ACC112 (cell line): ENCODE measurements at regions not wholly inside any gene's neighbourhood (a gene's known extent, or its start where the extent isn't known, plus 50 kb on each side); places are given as distances from the start of the nearest gene placed in this dataset.

ENCODE experiments used
- H2AFZ ChIP-seq: fragments of 200-600 bp; sonication (generic); one replicate; pipeline ENCODE4 v1.6.0; 2017; ENCODE audit warnings: antibody characterized with exemption, low read length; ENCODE audit not compliant: unreplicated experiment
- H3K27ac ChIP-seq: fragments of 200-600 bp; sonication (generic); 2 replicates; pipeline ENCODE4 v1.5.1; 2014; ENCODE audit warnings: low read depth, mild to moderate bottlenecking, antibody characterized with exemption, low read length, moderate library complexity
- H3K27me3 ChIP-seq: fragments of 200-600 bp; sonication (generic); 2 replicates; pipeline ENCODE4 v1.6.1; 2014; ENCODE audit warnings: mild to moderate bottlenecking, antibody characterized with exemption, low read length, moderate library complexity, mixed read lengths; ENCODE audit not compliant: insufficient read depth
- H3K36me3 ChIP-seq: fragments of 200-600 bp; sonication (generic); 2 replicates; pipeline ENCODE4 v1.6.1; 2016; ENCODE audit warnings: mild to moderate bottlenecking, antibody characterized with exemption, low read length, moderate library complexity, mixed read lengths; ENCODE audit not compliant: insufficient read depth
- H3K4me1 ChIP-seq: fragments of 200-600 bp; sonication (generic); one replicate; pipeline ENCODE4 v1.6.1; 2016; ENCODE audit warnings: low read length, mixed read lengths; ENCODE audit not compliant: insufficient read depth, unreplicated experiment, control insufficient read depth
- H3K4me3 ChIP-seq: fragments of 200-600 bp; sonication (generic); 2 replicates; pipeline ENCODE4 v1.5.1; 2014; ENCODE audit warnings: mild to moderate bottlenecking, low read depth, low read length
- H3K79me2 ChIP-seq: fragments of 200-600 bp; sonication (generic); one replicate; pipeline ENCODE4 v1.6.0; 2016; ENCODE audit warnings: low read length; ENCODE audit not compliant: control insufficient read depth, unreplicated experiment, insufficient read depth

DNA sequence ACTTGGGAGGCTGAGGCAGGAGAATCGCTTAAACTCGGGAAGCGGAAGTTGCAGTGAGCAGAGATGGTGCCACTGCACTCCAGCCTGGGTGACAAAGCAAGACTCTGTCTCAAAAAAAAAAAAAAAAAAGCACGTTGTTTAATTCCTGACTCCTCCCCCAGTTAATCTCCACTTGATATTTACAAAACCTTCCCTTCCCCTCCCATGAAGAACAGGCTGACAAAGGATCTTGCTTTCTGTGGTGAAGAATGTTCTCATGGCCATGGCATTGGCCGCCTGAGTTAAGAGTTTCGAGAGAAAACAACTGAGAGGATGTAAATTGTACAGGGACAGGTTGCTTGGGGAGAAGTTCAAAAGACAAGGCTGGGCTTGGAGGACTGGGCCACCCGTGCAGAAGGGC, 168.2 kb upstream of the BCOR start:
- peaks cover 22% of the 10 kb centered on the region for H3K4me1 ChIP-seq
- H3K36me3 ChIP-seq, result no peaks in the 10 kb centered on the region
- no peaks in the 10 kb centered on the region for H3K79me2 ChIP-seq
- no peak overlapping the region for H3K4me3 ChIP-seq
- H3K27ac ChIP-seq, result no peak overlapping the region
- H2AFZ ChIP-seq, result no peak overlapping the region
- no peaks in the 10 kb centered on the region for H3K27me3 ChIP-seq

GRCh38 chrX:40263014-40263560, 165.3 kb upstream of the BCOR start:
- no peak overlapping the region for H3K4me3 ChIP-seq
- peak overlapping the region; percentile 79 for H3K27ac ChIP-seq
- H3K79me2 ChIP-seq, result no peaks in the 10 kb centered on the region
- no peaks in the 10 kb centered on the region for H3K36me3 ChIP-seq
- peaks cover 26% of the 10 kb centered on the region for H3K4me1 ChIP-seq
- H2AFZ ChIP-seq, result no peak overlapping the region
- H3K27me3 ChIP-seq, result no peaks in the 10 kb centered on the region

DNA sequence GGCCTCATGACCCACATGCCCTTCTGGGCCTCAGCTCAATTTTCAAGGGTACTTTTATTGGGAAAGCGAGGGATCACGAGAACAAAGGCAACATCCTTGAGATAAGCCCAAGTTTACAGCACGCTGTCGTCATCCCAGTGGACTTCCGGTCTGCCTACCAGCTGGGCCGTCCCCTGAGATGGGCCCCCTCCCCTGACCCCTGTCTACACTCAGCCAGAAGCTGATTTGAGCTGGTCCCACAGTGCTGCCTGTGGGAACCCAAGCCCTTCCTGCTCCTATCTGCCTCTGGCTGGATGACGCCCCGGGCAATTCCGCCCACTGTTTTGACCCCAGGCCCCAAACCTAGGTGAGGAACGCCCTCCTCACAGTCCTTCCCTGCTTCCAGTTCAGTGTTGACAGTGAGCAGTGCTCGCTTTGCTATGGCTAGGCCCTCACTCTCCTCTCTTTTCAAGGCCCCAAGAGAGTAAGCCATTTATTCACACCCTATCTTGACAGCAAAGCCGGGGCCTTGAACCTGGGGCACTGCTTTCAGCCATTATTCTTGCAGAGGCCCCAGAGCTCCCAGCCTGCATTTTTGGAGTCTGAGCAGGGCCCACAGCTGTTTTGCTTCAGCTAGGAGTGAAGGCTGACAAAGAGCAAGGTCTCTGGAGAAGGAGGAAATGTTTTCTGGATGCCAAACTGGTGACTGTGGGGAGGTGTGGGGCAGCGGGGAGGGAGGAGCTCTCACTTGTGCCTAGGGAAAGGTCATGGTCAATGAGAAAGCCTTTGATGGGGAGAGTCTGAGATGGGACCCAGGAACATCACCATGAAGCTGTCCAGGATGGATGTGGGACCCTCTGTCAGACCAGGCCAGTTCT, 164.6 kb upstream of the BCOR start:
- peak overlapping the region; percentile 79 for H3K27ac ChIP-seq
- H3K27me3 ChIP-seq, result no peaks in the 10 kb centered on the region
- no peak overlapping the region for H3K4me3 ChIP-seq
- H3K79me2 ChIP-seq, result no peaks in the 10 kb centered on the region
- peak overlapping the region; percentile 25 for H2AFZ ChIP-seq
- no peaks in the 10 kb centered on the region for H3K36me3 ChIP-seq
- peaks cover 24% of the 10 kb centered on the region for H3K4me1 ChIP-seq

GRCh38 chrX:40261833-40262156, 164.0 kb upstream of the BCOR start:
- H3K4me1 ChIP-seq, result peaks cover 24% of the 10 kb centered on the region
- H3K79me2 ChIP-seq, result no peaks in the 10 kb centered on the region
- peak overlapping the region; percentile 79 for H3K27ac ChIP-seq
- no peak overlapping the region for H3K4me3 ChIP-seq
- no peaks in the 10 kb centered on the region for H3K36me3 ChIP-seq
- no peak overlapping the region for H2AFZ ChIP-seq
- H3K27me3 ChIP-seq, result no peaks in the 10 kb centered on the region

DNA sequence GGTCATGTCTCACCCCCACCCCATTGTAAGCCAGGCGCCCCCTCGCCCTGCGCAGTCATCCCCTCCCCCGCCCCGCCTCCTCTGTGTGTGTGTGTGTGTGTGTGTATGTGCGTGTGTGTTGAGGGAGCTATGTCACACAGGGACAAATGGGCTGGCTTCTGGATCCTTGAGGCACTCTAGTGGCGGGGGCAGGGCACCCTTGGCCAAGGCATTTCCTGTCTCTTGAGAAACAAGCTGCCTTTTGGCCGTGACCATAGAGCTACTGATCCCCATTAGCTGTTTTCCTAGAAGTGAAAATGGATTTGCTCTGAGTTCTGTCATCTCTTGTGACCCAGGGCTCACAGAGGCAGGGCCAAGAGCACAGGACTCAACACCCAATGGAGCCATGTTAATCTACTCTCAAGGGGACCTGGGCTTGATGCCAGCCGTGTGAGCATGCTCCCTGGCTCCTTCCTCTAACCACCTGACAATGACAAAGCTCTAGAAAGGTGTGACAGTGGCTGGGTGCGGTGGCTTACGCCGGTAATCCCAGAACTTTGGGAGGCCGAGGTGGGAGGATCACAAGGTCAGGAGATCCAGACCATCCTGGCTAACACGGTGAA, 162.5 kb upstream of the BCOR start:
- no peaks in the 10 kb centered on the region for H3K36me3 ChIP-seq
- no peak overlapping the region for H2AFZ ChIP-seq
- no peaks in the 10 kb centered on the region for H3K27me3 ChIP-seq
- H3K27ac ChIP-seq, result no peak overlapping the region
- H3K4me1 ChIP-seq, result peaks cover 21% of the 10 kb centered on the region
- no peaks in the 10 kb centered on the region for H3K79me2 ChIP-seq
- no peak overlapping the region for H3K4me3 ChIP-seq

DNA sequence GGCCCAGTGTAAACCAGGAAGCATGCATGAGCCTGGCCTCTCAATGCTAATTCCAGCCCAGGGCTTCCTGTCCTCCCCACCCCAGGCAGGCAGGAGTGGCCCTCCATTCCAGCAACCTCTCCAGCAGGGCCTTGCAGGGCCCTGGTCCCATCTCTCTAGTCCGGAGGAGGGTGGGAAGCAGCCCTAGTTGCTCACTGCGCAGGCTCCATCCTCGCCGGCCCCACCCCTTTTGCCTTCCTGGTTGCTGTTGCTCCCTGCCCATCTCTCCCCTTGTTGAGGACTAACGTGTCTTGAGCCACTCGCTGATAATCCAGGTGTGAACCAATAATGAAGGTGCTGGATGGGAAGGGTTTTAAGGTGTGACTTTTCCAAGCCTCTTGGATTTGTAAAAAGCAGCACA, 161.2 kb upstream of the BCOR start:
- no peak overlapping the region for H3K4me3 ChIP-seq
- no peaks in the 10 kb centered on the region for H3K79me2 ChIP-seq
- no peaks in the 10 kb centered on the region for H3K27me3 ChIP-seq
- H3K36me3 ChIP-seq, result no peaks in the 10 kb centered on the region
- H3K27ac ChIP-seq, result no peak overlapping the region
- peaks cover 21% of the 10 kb centered on the region for H3K4me1 ChIP-seq
- no peak overlapping the region for H2AFZ ChIP-seq

DNA sequence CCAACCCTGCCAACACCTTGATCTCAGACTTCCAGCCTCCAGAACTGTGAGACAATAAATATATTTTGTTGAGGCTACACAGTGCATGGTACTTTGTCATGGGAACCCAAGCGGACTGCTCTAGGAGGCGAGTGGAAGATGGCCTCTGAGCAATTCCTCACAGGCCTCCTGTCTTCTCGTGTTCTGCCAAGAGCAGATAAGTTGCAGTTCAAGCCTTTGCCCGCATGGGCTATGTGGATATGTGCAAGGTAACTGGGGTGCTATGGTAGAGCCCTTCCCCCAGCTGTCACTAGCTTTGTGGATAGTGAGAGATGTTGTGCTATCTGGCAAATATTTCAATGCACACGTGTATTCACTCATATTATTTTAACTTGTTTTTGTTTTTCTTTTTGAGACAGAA, 156.0 kb upstream of the BCOR start:
- H3K4me3 ChIP-seq, result no peak overlapping the region
- H3K79me2 ChIP-seq, result no peaks in the 10 kb centered on the region
- H2AFZ ChIP-seq, result no peak overlapping the region
- H3K27ac ChIP-seq, result no peak overlapping the region
- H3K27me3 ChIP-seq, result no peaks in the 10 kb centered on the region
- no peaks in the 10 kb centered on the region for H3K36me3 ChIP-seq
- H3K4me1 ChIP-seq, result no peaks in the 10 kb centered on the region

- Histone ChIP-seq H3K4me3 (no peak overlapping the region), H3K27me3 (no peaks in the 10 kb centered on the region), H3K79me2 (no peaks in the 10 kb centered on the region), H2AFZ (no peak overlapping the region), H3K36me3 (no peaks in the 10 kb centered on the region), H3K27ac (no peak overlapping the region), H3K4me1 (no peaks in the 10 kb centered on the region)
Observed at GRCh38 chrX:40249582-40249981, 151.8 kb upstream of the BCOR start.

DNA sequence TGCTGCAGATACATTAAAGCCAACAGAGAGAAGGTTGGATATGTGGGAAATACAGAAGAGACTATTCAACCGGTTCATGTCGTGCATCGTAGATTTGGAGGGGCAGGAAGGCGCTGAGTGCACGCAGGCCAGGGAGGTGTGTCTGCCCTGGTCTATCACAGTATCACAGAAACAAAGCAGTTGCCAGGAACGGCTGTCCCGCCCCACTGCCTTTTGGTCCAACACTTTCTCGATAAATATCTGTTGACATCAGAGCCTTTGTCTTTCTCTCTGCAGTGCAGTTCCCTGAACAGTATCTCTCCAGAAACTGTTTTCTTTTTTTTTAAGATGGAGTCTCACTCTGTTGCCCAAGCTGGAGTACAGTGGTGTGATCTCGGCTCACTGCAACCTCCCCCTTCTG, 151.1 kb upstream of the BCOR start:
- H3K4me3 ChIP-seq, result no peak overlapping the region
- H3K27me3 ChIP-seq, result no peaks in the 10 kb centered on the region
- H3K4me1 ChIP-seq, result no peaks in the 10 kb centered on the region
- H3K79me2 ChIP-seq, result no peaks in the 10 kb centered on the region
- no peak overlapping the region for H3K27ac ChIP-seq
- H3K36me3 ChIP-seq, result no peaks in the 10 kb centered on the region
- no peak overlapping the region for H2AFZ ChIP-seq

GRCh38 chrX:40247848-40248622, 150.3 kb upstream of the BCOR start:
- Histone ChIP-seq H3K4me1 (no peaks in the 10 kb centered on the region), H3K27me3 (no peaks in the 10 kb centered on the region), H3K36me3 (no peaks in the 10 kb centered on the region), H2AFZ (no peak overlapping the region), H3K4me3 (no peak overlapping the region), H3K79me2 (no peaks in the 10 kb centered on the region), H3K27ac (no peak overlapping the region)
